ENCODE measurements at regions not wholly inside any gene's neighbourhood (a gene's known extent, or its start where the extent isn't known, plus 50 kb on each side); places are given as distances from the start of the nearest gene placed in this dataset.

- no peak for DNase-seq
Measured at GRCh38 chr9:2465516-2465915, 156.1 kb upstream of the VLDLR start.

GRCh38 chr9:2465921-2466460, 155.6 kb upstream of the VLDLR start:
- peak; percentile 25 for DNase-seq

DNA sequence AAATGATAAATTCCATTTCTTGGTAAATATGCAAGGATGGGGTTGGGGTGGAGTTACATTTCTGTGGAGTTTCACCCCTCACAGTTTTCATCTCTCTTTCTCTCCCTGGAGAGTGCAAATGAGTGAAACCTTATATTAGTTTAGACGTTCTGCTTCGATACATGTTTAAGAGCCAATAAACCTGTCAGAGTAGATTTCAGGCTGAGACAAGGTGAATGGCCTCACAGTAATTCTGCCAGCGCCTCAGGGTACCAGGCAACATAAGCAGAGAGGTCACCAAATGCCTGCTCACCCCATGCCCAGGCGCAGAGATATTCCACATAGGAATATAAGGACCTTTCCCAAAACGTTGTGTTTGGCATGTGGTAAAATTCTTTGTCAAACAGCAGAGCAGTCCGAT, 154.9 kb upstream of the VLDLR start:
- no peak for DNase-seq

DNA sequence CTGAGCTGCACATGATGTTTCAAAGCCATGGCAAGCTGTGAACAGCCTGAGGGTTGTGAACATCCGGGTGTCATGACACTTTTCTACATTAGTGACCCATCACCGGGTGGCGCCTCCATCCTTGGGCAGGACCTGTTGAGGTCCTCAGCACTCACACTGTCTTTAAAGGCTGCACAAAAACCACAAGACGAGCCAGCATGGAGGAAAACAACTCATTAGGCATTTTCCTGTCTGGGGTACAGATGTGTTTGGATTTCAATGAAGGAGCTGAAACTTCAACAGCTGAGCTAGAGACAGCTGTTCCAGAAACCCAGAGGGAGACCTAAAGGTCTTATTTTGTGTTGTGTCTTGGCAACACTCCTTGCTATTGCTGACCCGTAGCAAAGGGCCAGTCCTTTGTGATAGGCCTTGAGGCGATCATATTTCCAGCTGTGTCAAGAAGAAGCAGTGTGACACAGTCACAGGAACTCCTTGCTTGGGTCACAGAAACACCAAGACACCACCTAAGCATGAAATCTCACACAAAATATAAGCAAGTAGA, 151.8 kb upstream of the VLDLR start:
- DNase-seq: peak; percentile 25

DNA sequence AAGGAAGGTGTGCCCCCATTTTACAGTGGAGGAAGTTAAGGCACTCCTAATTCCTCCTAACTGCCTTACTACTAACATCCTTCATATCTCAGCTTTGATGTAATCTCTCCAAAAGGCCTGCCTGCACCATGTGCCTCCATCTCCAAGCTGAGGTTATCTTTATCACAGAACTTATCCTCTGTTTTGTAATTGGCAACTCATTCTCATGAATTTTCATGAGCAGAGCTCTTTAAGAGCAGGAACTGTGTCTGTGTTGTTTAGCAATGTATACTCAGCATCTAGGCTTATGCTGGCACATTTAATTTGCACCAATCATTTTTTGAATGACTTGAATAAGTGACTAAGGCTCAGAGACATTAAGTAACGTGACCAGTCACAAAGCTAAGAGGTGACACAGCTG, 147.9 kb upstream of the VLDLR start:
- DNase-seq: no peak

DNA sequence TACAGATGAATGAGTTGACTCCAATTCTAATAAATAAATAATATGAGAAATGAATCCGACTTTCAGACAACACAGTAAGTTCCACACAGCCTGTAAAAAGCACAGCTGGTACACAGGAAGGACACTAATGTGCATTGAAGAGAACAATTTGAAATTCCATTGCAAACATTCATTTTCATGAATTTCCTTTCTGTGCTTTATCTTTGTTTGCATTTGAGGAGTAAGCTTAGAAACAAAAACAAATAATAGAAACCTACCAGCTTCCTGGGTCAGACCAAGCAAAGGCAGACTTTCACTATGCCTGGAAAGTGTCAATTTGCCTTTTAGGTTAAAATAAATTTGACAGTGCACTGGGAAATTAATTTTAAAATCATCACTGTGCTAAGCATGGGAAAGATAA, 143.8 kb upstream of the VLDLR start:
- DNase-seq: no peak

DNA sequence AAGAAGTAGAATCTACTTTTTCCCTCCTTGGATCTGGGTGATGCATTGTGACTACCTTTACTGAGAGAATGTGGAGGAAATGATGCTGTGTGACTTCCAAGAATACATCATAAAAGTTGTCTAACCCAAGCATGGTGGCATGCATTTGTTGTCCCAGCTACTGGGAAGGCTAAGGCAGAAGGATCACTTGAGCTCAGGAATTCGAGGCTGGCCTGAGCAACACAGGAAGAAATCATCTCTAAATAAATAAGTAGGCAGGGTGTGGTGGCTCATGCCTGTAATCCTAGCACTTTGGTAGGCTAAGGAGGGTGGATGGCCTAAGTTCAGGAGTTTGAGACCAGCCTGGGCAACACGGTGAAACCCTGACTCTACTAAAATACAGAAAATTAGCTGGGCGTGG, 143.2 kb upstream of the VLDLR start:
- no peak for DNase-seq

GRCh38 chr9:2479056-2479565, 142.5 kb upstream of the VLDLR start:
- no peak for DNase-seq

GRCh38 chr9:2480255-2480837, 141.2 kb upstream of the VLDLR start:
- DNase-seq: no peak

DNA sequence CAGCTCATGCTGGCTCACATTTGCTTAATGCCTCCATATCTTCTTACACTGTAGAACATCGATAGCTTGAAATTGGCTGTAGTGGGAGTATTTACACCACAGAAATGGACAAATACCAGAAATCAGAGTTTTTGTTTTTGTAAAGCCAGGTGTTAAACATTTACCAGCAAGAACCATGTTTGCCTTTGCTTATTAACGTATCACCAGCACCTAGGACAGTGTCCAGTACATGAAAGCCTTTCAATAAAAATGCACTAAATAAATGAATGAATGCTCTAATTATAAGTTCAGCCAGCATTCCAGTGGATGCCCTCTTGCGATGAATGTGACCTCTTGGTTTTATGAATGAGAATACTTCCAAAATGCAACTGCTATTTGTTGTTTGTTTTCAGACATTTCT, 140.4 kb upstream of the VLDLR start:
- DNase-seq: no peak

DNA sequence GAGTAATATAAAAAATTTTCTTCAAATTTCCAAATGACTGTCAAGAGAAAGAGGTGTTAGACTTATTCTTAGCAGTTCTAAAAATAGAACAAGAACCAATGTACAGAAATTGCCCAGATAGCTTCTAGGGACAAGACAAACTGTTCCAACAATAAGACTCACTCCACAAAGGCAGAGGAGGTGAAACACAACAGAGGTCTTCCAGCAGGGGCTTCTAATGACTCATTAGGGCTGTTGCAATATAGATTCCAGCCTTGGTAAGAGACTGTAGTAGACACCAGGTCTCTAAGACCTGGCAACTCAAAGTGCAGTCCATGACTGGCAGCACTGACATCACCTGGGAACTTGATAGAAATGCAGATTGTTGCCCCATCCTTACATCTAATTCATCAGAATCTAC, 134.6 kb upstream of the VLDLR start:
- DNase-seq: no peak

- DNase-seq: peak; percentile 54
Measured at GRCh38 chr9:2489838-2490314, 131.7 kb upstream of the VLDLR start.

DNA sequence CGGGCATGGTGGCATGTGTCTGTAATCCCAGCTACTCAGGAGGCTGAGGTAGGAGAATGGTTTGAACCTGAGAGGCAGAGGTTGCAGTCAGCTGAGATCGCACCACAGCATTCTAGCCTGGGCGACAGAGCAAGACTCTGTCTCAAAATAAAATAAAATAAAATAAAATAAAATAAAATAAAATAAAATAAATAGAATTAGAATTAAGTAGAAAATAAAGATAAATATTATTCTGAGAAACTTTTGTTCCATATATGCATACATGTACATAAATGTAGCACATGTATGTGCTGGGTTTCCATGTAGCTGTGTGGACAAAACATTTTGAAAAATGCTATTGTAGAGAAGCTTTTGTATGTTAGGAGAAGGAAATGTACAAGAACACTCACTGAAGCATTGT, 129.4 kb upstream of the VLDLR start:
- no peak for DNase-seq

DNA sequence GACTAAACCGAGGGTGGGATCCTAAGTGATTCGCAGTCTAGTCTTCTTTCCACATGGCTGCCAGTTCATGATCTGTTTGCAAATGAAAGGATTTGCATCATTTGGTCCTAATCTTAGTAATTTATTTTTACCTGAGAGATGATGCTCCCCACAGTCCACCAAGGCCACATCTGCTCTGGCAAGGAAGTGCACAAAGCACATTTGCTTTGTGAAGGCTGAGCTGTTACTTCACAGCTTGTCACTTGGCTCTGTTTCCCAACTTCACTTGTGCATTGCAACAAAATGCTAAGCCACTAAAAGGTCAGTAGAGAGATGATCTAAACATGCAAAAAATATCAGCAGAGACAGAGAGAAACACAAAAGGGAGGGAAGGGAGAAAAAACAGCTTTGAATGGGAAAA, 128.5 kb upstream of the VLDLR start:
- DNase-seq: no peak

- no peak for DNase-seq
Measured at GRCh38 chr9:2493529-2493928, 128.1 kb upstream of the VLDLR start.

DNA sequence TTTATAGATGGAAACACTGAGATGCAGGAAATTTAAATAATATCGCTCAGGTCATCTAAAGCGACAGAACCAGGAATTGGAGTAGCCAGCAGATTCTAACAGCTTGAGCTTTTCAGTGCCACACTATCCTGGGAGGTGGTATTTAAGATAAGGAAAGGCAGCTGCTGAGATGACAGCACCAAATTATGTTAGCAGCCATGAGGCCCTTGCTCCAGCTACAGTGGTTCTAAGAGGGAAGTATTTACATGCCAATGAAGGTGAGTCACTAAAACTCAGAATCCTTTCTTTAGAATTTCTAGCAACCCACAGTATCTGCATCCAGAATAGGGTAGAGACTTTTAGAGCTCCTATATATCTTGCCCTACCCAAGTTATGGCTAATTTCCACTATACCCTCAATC, 127.0 kb upstream of the VLDLR start:
- DNase-seq: no peak

DNA sequence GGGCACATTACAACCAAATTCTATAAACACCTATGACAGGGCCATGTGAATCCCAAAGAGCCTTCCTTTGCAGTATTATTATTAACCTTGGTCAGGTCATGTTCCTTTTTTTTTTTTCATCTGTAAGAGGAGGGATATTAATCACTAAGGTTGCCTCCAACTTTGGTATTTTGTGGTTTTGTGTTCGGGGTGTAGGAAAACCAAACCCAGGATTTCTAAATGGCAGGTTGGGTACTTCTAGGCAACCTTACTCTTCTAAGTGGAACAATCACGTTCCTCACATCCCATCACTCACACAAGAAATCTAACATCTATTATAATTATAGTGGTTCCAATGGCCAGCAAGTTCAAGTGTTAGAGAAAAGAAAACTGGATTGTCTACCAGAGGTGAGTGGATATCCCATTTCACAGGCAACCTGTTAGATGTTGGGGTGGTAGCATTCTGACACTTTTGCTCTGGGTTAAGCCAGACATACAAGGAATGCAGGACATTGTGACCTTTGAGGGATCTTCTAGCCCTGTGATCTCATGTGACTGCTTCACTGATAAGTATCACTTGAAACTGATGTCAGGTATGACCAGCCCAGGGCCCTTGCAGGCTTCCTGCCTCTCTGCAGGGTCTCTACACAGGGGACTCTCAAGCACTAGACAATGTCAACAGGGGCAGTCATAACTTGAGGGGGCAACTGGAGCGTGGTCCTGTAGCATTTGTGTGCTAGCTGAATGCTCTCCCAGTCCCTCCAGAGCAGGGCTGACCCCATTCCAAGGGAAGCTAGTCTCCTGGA, 126.2 kb upstream of the VLDLR start:
- DNase-seq: no peak

DNA sequence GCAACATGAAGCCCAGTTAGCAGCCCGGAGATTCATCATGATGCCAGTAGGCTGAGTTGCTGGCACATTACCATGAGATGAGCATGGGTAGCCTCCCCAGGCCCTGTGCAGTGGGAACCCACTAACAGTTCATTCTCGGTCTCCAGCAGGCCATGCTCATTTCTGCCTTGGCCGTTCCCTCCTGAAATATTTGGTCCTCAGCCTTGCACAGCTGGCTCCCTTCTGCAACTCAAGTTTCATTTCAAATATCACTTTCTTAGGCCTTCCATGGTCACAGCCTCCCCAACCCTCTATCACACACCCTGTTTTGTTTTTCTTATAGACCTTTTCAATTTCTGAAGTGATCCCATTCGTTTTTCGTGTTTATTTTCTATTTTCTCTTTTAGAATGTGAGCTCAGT, 125.4 kb upstream of the VLDLR start:
- DNase-seq: no peak

- DNase-seq: no peak
Measured at GRCh38 chr9:2496934-2497333, 124.7 kb upstream of the VLDLR start.

GRCh38 chr9:2497666-2498400, 123.8 kb upstream of the VLDLR start:
- DNase-seq: no peak

GRCh38 chr9:2502210-2502609, 119.4 kb upstream of the VLDLR start:
- DNase-seq: no peak

- no peak for DNase-seq
Measured at GRCh38 chr9:2502760-2503159, 118.8 kb upstream of the VLDLR start.

DNA sequence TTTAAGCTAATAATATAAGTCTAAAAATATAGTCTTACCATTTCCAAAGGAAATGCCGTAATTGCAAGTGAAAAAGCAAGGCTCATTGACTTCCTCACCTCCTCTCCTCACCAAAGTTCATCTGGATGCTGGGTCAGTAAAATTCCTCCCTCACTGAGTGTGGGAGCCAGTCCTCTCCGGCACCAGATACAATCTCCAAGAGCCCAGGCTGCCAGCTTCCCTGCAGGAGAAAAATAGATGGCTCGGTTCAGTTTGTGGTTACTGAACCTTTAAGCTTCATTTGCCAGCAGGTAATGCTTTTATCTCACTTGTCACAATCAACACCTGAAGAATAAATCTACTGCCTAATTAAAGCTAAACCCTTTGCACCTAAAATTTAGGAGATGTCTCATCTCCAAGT, 115.3 kb upstream of the VLDLR start:
- no peak for DNase-seq

Measured in OCI-M1 (cell line).